NCI-H187 (cell line): ENCODE measurements at regions not wholly inside any gene's neighbourhood (a gene's known extent, or its start where the extent isn't known, plus 50 kb on each side); places are given as distances from the start of the nearest gene placed in this dataset.
"Not testable (repeated sequence)": the region's sequence is repeated elsewhere in the genome, so short reads cannot be mapped to it uniquely, and the experiment has no call there.

Experiments used
- DNase-seq, 2 experiments: peaks; one replicate each; lab custom pipeline; 2025; lab: John Stamatoyannopoulos, UW

DNA sequence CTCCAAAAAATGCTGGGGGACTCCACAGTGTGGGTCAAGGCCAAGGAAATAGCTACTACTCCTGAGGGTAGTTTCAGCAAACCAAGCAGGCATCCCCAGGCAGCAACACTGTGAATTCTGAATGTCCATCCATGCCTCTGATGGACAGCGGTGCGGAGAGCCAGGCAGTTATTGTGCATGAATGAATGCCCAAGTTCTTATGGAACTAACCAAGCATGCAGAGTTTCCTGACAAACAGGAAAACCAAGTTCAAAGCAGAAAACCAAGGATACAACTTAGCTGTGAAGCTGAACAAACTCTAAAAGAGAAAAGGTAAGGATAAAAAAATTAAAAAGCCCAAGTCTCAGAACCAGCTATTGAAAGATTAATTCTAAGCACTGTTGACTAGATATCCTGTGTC, 642.6 kb upstream of the HS3ST1 start:
- DNase-seq: no peak

DNA sequence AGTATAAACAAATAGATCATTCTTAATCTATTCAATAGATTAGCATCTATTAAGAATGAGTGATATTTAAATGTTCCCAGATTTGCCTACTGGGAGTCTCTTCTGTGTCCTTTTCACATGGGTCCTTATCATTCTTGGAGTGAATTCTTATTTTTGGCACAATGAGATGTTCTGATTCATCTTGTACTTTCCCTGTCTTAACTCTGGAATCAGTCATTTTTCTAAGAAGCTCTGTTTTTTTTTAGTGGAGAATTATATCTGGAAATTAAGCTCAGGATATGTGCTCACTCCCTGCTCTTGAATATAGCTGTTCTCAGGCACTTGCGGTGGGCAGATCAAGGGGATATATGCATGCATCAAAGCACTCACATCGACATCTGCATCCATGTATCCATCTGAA, 625.3 kb upstream of the HS3ST1 start:
- no peak for DNase-seq

DNA sequence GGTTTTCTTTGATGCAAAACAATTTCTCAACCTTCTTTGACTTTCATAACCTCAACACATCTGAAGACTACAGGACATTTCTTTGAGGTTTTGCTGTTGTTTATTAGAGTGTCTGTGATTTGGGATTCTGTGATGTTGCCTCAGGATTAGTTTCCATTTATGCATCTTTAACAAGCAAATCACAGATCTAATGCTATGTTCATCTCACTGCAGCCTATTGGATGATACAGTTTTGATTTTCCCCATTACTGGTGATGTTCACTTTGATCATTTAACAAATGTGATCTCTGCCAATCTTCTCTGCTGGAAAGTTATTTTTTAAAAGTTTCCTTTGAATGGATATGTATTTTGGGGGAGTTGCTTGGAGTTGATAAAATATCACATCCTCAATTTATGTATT, 624.9 kb upstream of the HS3ST1 start:
- no peak for DNase-seq

DNA sequence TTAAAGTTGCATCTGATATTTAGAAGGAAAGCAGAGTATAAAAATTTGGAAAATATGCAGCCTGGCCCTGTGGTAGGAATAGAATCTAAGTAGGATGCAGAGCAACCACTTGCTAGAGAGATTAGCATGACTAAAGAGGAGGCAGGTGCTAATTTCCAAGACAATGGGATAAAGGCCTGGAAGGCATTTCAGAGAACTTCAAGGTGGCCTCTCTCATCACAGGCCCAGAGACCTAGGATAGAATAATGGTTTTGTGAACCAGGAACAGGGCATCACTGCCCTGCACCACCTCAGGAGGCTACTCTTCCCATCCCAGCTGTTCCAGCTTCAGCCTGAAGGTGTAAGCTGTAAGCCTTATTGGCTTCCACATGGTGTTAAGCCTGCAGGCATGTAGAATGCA, 621.7 kb upstream of the HS3ST1 start:
- no peak for DNase-seq

DNA sequence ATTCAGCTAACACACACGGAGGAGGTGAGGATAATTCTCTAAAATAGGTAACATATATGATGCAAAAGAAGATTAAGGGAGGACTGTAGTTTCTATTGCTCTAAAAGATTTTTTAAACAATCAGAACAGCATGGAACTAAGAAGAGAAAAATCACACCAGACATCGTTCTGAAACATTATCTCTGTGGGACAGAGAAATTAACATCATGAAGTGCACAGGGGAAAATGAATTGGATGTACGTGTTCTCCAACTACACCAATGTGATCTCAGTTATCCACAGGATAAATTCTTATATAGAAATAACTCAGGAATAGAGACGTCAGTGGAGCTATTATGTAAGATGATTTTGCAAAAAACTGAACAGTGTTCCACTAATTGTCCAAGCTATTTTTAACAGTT, 614.1 kb upstream of the HS3ST1 start:
- DNase-seq: no peak

DNA sequence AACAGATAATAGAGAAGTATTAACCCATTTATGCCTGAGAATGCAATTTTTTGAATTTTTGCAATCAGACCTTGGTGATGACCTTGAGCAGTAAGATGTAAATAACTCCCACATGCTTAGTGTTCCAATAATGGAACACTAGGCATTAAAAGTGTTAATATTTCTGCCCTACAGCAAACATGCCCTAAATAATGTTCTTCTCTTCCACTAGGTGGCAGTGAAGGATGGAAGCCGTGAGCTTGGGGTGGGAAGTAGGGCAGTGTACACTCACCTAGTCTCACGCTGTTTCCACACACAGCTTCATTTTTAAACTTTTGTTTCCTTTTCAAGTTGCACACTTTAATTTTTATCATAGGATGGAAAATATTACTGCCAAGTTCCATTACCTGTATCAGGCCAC, 613.1 kb upstream of the HS3ST1 start:
- DNase-seq: no peak

DNA sequence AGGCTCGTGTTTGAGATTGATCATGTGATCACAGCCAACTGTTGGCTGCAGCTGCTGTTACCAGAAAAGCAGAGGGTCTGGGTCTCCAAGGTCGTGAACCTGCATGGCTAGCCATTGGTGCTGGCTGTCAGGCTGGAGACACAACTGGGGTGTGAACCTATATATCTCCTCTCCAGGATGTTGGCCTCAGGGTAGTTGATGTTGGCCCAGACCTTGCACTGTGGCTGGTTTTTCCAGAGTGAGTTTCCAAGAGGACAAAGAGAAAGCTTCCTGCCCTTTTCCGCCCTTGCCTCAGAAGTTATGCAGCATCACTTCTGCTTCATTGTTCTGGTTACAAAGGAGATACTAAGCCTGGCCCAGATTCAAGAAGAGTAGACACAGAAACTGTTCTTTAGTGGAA, 607.8 kb upstream of the HS3ST1 start:
- DNase-seq: no peak

DNA sequence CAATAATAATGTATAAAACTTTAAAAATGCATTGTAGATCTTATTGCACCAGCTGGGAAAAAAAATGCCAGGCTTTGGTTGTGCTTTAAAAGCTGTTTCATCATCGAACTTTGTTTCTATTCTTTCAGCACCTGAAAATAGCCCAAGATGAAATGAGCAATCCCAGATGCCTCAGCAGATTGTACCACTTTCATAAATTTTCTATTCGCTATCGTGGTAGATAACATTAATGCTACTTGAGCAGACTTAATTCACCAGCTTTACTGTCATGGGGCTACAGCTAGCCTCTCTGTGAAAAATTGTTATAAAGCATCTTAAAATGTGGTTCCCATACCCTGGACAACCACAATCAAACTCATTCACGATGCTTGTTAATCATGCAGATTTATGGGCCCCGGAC, 599.6 kb upstream of the HS3ST1 start:
- no peak for DNase-seq

DNA sequence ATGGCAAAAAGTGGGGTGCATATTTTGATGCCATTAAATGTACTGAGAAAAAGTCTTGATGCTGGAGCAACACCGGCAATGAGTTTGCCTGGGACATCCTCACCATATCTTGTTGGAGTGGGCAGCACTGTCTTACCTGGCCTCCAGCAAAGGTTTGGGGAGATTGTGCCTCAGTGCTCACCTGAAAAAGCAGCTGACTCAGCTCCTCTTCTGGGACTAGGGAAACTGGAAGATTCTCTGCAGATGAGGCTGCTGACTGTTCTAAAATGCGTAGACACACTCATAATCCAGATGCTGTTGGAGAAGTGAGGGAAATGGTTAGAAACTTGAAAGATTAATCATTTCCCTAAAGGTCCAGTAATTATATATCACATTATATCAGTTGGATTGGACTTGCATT, 593.7 kb upstream of the HS3ST1 start:
- DNase-seq: no peak

DNA sequence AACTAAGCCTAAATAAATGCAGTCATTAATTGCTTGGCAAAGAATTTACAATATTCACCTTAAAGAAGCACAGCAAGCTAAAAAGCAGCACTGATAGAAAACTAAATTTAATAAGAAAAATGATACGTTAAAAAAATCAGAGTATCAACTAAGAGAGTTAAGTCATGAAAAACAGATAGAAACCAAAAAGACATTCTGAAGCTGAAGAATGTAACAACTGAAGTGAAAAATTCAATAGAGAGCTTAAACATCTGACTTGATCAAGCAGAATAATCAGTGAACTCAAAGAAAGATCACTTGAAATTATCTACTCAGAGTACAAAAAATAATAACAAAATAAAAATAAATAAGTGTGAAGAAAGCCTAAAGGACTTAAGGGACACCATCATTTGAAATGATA, 588.0 kb upstream of the HS3ST1 start:
- DNase-seq: no peak

DNA sequence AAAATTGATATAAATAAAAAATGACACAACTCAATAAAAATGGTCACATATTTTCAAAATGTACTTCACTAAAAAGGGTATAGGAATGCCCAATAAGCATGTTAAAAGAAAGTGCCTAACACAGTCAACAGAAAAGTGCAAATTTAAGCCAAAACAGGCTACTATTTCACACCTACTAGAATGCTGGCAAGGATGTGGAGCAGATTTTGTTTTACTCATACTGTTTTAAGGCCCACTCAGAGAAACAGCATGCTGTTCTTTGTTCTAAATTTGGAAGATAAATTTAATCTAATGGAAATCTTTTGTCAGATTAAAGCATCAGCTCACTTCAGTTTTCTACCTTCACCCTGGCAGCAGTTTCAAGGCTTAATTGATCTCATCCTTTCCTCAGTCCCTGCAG, 576.8 kb upstream of the HS3ST1 start:
- no peak for DNase-seq

DNA sequence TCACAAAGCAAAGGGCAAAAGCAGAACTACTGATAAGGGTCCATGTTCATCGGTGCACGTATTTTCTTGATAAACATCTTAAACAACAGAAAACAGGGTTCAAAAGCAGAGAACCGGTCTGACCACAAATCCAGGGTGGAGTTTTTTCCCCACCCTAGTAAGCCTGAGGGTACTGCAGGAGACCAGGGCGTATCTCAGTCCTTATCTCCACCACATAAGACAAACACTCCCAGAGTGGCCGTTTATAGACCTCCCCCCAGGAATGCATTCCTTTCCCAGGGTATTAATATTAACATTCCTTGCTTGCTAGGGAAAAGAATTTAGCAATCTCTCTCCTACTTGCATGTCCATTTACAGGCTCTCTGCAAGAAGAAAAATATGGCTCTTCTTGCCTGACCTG, 567.9 kb upstream of the HS3ST1 start:
- DNase-seq: not testable (repeated sequence)

DNA sequence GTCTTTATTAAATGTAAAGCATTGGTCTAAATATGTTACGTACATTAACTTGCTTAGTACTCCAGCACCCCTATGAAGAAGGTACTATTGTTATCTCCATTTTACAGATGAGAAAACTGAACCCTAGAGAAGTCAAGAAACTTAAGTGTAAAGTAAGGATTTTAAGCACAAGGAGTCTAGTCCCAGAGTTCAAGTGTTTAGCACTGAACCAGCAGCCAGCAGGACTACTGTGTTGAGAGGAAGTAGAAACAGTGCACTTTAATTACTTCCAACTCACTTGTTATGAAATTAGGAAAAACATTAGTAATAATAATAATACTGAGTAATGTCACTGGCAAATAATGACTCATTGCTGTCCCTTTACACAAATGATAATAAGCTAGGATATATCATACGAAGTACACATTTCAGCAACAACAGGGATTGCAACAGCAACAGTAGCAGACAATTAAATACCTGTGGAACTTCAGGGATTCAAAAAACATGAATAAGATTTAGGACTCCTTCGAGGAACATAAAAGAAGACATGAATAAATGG, 548.1 kb upstream of the HS3ST1 start:
- DNase-seq: no peak

DNA sequence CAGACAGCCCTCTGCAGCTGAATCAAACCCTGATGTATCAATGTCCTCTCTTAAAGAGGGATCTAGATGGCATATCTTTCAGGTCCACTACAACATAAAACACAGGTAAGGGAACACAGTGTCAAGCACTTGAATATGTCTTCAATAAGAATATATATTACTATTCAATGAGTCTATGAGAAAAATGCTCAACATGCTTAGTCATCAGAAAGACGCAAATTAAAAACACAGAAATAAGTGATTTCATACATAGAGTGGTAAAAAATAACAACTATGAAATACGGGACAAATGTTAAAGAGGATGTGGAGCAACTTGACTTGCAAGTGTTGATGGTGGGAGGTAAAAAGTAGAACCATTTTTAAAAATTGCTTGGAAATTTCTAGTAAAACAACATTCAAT, 544.6 kb upstream of the HS3ST1 start:
- DNase-seq: no peak

DNA sequence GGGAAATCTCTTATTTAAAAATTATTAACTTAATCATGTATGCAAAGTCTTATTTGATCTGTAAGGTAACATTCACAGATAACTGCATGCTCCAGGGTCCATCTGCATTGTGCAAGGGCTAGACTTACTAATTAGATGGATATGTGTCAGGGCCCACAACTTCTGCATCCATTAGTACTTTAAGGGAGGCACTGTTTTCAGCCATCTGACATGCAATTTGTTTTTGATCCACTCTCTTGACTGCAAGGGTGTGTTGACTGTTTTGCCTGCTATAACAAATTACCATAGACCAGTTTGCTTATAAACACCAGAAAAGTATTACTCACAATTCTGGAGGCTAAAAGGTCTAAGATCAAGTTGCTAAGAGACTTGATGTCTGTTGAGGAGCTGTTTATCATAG, 542.1 kb upstream of the HS3ST1 start:
- no peak for DNase-seq

DNA sequence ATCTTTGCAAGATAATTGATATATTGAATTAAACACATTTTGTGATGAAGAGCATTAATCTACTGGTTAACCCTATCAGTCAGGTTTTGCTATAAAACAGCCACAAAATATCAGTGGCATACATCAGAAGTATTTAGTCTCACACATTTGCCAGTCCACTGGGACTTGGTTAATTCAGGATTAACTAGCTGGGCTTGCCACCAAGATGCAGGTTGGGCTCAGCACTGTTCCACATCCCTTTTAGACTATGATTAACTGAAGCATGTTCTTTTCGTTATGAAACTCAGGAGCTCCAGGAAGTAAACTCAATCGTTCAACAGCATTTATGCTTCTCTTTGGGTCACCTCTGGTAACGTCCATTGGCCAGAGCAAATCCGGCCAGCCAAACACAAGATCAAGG, 538.1 kb upstream of the HS3ST1 start:
- DNase-seq: no peak

DNA sequence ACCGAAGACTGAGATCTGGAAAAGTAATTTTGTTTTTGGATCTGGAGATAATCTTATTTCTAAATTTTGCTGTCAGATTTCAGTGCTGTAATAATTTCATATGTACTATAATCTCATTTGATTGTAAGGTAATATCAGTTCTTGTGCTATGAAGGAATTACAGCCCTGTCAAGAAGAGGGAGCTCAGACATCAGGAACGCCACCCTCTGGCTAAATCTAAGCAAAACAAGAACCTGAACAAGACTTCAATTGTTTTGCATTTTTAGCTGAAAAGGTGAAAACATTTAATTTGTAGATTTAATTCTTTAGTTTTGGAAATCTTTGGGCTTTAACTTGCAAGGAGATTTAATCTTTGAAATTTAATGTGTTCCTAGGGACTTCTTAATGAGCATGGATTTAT, 525.4 kb upstream of the HS3ST1 start:
- no peak for DNase-seq

DNA sequence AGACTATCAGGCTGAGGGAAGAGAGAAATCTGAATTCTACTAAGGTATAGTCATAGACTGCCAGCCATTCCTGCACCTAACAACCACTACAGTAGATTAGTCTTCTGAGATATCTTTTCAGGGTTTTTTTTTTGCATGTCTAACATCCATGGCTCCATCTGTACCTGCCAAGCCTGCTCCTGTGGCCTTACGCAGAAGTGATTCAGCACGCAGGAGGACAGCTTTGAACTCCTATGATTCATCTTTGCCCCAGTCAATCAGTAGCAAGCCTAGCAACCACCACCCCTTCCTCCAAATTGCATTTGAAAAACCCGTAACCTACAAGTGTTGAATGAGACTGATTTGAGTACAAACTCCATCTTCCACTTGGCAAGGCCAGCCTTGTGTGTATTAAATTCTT, 520.7 kb upstream of the HS3ST1 start:
- DNase-seq: no peak

DNA sequence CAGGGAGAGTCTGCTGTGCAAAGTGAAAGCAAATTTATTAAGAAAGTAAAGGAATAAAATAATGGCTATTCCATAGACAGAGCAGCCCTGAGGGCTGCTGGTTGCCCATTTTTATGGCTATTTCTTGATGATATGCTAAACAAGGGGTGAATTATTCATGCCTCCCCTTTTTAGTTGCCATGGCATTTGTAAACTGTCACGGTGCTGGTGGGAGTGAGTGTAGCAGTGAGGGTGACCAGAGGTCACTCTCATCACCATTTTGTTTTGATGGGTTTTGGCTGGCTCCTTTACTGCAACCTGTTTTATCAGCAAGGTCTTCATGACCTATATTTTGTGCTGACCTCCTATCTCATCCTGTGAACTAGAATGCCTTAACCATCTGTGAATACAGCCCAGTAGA, 518.9 kb upstream of the HS3ST1 start:
- not testable (repeated sequence) for DNase-seq

DNA sequence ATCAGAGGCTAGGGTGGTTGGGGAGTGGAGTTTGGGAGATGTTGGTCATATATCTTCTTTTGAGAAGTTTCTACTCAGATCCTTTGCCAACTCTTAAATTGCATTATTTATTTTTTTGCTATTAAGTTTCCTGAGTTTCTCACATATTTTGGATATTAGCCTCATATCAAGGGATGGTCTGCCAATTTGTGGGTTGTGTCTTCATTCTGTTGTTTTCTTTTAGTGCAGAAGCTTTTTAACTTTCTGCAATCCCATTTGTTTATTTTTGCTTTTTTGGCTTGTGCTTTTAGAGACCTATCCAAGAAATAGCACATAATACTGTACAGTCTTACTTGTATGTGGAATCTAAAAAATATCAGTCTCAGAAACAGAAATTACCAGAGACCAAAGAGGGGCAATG, 509.2 kb upstream of the HS3ST1 start:
- DNase-seq: no peak

DNA sequence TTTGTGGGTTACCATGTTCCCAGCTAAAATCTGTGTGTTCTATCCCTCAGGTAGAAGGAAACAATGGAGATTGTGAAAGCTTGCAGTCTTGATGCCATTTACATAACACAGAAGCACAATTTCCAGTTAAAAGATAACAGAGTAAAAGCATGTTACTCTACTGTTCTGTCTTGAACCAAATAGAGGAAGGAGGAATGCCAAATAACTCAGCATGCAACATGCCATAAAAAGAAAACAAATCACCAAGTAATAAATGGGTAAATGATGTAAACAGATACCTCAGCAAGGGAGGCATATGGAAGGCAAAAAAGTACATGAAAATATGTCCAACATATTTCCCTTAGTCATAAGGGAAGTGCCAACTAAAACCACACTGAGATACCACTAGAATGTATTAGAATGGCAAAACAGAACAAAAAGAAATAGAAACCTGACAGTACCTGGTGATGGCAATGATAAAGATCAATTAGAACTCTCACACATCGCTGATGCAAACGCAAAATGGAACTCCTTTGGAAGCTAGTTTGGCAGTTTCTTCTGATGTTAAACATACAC, 502.6 kb upstream of the HS3ST1 start:
- DNase-seq: no peak

DNA sequence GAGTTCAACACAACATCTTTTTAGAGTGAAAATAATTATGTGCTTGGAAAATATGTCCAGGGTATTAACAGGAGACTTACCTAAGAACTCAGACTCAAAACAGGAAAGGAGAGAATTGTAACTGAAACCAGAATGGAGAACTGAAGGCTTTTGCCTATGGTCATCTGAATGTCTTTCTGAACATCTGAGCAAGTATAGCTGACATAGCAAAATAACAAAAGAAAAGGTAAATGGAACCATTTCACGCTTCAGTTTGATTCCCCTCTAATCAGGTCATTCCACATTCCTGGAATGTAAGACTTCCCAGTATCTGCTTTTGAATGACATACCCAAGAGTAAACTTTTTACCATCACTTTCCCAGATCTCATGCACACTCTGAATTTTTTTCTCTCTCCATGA, 500.4 kb upstream of the HS3ST1 start:
- no peak for DNase-seq

DNA sequence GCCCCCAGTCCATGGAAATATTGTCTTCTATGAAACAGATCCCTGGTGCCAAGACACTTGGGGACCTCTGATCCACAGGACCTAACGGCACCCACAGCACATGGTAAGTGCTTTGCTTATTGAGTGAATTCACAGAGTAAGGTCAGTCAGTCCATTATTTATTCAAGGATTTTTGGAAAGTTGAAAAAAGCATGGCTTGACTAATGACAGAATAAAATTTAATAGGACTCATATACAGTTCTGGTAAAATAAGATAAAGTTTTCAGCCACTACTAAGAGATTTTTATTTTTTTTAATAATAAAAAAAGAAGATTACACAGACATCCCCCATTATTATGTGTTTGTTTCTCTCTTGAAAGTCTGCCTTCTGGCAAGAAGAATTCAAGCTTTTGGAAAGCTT, 490.6 kb upstream of the HS3ST1 start:
- DNase-seq: no peak

DNA sequence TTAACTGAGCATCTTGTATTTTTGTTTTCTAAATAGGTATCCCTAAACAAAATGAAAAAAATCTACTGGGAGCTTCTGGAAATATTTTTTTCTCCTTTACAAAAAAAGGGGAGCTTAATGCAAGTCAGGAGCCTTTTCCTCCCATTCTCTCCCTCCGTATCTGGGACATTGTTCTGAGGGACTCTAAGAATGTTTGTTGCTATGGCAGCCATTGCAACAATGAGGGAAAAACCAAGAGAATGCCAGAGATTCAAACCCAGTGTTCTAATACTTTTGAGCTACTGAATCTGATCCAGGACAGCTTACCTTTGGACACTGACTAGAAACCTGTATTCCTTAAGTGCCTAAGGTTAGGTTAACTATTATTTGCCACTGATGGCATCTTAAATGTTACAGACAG, 485.7 kb upstream of the HS3ST1 start:
- no peak for DNase-seq

DNA sequence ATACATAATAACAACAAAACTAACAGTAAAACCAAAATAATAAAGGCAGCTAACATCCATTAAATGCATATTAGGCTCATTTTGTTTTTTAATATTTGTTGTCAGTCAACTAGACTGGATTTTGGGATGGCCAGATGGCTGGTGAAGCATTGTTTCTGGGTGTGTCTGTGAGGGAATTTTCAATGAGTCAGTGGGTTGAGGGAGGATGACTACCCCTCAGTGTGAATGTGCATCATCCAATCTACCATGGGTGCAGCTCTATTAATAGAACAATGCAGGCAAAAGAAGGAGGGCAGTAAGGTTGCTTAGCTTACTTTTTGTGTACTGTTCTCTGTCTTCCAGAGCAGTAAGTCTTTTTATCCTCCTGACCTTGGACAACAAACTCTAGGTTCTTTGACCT, 484.2 kb upstream of the HS3ST1 start:
- no peak for DNase-seq
